Natural killer cell (primary cell): ENCODE measurements at regions not wholly inside any gene's neighbourhood (a gene's known extent, or its start where the extent isn't known, plus 50 kb on each side); places are given as distances from the start of the nearest gene placed in this dataset.

Experiments
- ATAC-seq, 3 donors: fragments of 150-1000 bp in 2 of 3; fragments of 200-7000 bp in 1 of 3; cut with Tn5 transposase; 1 replicate in 1 of 3; 2 replicates in 2 of 3; pipeline ENCODE4 v1.10.0; 2021; ENCODE audit warnings: mild to moderate bottlenecking in 2 of 3, moderate library complexity in 2 of 3
- DNase-seq, 2 donors: peaks; one replicate each; pipeline versions ENCODE4 v3.0.0 to v3.0.0-alpha.2; 2013 to 2021; ENCODE audit warnings: mixed read lengths in 1 of 2
- H3K27ac ChIP-seq: one replicate; pipeline ENCODE4 v1.5.1; 2013; ENCODE audit warnings: mild to moderate bottlenecking, low read length
- H3K27me3 ChIP-seq: one replicate; pipeline ENCODE4 v1.6.1; 2013; ENCODE audit warnings: low read length; ENCODE audit not compliant: control insufficient read depth, insufficient read depth
- H3K36me3 ChIP-seq: one replicate; pipeline ENCODE4 v1.6.1; 2013; ENCODE audit warnings: low read length; ENCODE audit not compliant: control insufficient read depth, insufficient read depth
- H3K4me1 ChIP-seq: one replicate; pipeline ENCODE4 v1.6.1; 2013; ENCODE audit warnings: low read length; ENCODE audit not compliant: control insufficient read depth, insufficient read depth
- H3K4me3 ChIP-seq: one replicate; pipeline ENCODE4 v1.5.1; 2013; ENCODE audit warnings: low read length
- H3K9me3 ChIP-seq: one replicate; pipeline ENCODE4 v1.6.1; 2013; ENCODE audit warnings: low read length; ENCODE audit not compliant: control insufficient read depth, insufficient read depth
- H3K27ac Mint-ChIP-seq, 2 donors: one replicate each; pipeline ENCODE4 v1.8.0; 2022; ENCODE audit warnings: mild to moderate bottlenecking in 2 of 2, mixed read lengths in 2 of 2, moderate library complexity in 1 of 2
- H3K27me3 Mint-ChIP-seq, 2 donors: one replicate each; pipeline ENCODE4 v1.8.0; 2022; ENCODE audit warnings: low read depth in 2 of 2, mixed read lengths in 2 of 2
- H3K36me3 Mint-ChIP-seq: one replicate; pipeline ENCODE4 v1.8.0; 2022; ENCODE audit warnings: mixed read lengths
- H3K4me1 Mint-ChIP-seq, 2 donors: one replicate each; pipeline ENCODE4 v1.8.0; 2022; ENCODE audit warnings: mixed read lengths in 2 of 2
- H3K4me3 Mint-ChIP-seq: one replicate; pipeline ENCODE4 v1.8.0; 2022; ENCODE audit warnings: mild to moderate bottlenecking, moderate library complexity, mixed read lengths
- H3K9me3 Mint-ChIP-seq, 2 donors: one replicate each; pipeline ENCODE4 v1.8.0; 2022; ENCODE audit warnings: mixed read lengths in 2 of 2
- CTCF ChIP-seq: fragments of 200-600 bp; IDR thresholded peaks from one replicate; pipeline ENCODE4 v1.8.0; 2022; ENCODE audit warnings: antibody characterized with exemption
- WGBS: methylation state at CpG from one replicate; pipeline ENCODE4 v1.1.7; 2013; ENCODE audit warnings: missing lambda C conversion rate; ENCODE audit not compliant: insufficient coverage; 5-methylcytosine and 5-hydroxymethylcytosine counted together
- intact Hi-C: fragments of 100-400 bp; cut with micrococcal nuclease; formaldehyde crosslinking; loops from one replicate; pipeline ENCODE4 v1.14.2; 2022

GRCh38 chr6:26304797-26305640 lies 60.0 kb upstream of the BTN3A2 start:
- intact Hi-C loops = loop anchor here (2.0 to 5.0 kb wide), 2 partner anchors 20 to 73 kb away; a partner anchor contains a TSS
- peaks cover 31% of the 10 kb centered on the region for H3K4me1 ChIP-seq
- WGBS = 32% methylated on average over 21 of the region's 29 CpGs
- no peaks in the 10 kb centered on the region for H3K9me3 ChIP-seq
- no peaks in the 10 kb centered on the region for H3K27me3 ChIP-seq
- H3K27ac Mint-ChIP-seq = peak overlapping the region; percentile 96 to 100
- peak overlapping the region; percentile 99 for H3K4me3 Mint-ChIP-seq
- DNase-seq (peak; percentile 61 to 80), ATAC-seq (peak; percentile 72 to 85 (median 78))
- peaks cover 9% of the 10 kb centered on the region for H3K36me3 Mint-ChIP-seq
- no peaks in the 10 kb centered on the region for H3K9me3 Mint-ChIP-seq
- peak overlapping the region; percentile 65 for H3K27ac ChIP-seq
- TF ChIP-seq CTCF = no peak
- H3K4me3 ChIP-seq = peak overlapping the region; percentile 43
- no peaks in the 10 kb centered on the region for H3K27me3 Mint-ChIP-seq
- H3K36me3 ChIP-seq = no peaks in the 10 kb centered on the region
- H3K4me1 Mint-ChIP-seq = peaks cover 56 to 62% of the 10 kb centered on the region in 2 donors

GRCh38 chr6:26305641-26305969 lies 59.4 kb upstream of the BTN3A2 start:
- TF ChIP-seq CTCF = no peak
- Mint-ChIP-seq H3K4me3 (peak overlapping the region; percentile 99), H3K36me3 (peaks cover 9% of the 10 kb centered on the region), H3K27ac (peak overlapping the region; percentile 96 to 100), H3K27me3 (no peaks in the 10 kb centered on the region), H3K9me3 (no peaks in the 10 kb centered on the region), H3K4me1 (peaks cover 62 to 67% of the 10 kb centered on the region in 2 donors)
- no peaks in the 10 kb centered on the region for H3K36me3 ChIP-seq
- DNase-seq (no peak), ATAC-seq (no peak)
- H3K27ac ChIP-seq = no peak overlapping the region
- no peaks in the 10 kb centered on the region for H3K27me3 ChIP-seq
- WGBS = 100% methylated on average over 1 of the region's 3 CpGs
- intact Hi-C loops = loop anchor here (2.0 to 5.0 kb wide), 2 partner anchors 21 to 73 kb away; a partner anchor contains a TSS
- H3K4me1 ChIP-seq = peaks cover 31% of the 10 kb centered on the region
- no peaks in the 10 kb centered on the region for H3K9me3 ChIP-seq
- H3K4me3 ChIP-seq = no peak overlapping the region

GRCh38 chr6:26306232-26306631 lies 58.8 kb upstream of the BTN3A2 start:
- 88% methylated on average over 2 of the region's 3 CpGs for WGBS
- no peaks in the 10 kb centered on the region for H3K36me3 ChIP-seq
- no peak for TF ChIP-seq CTCF
- Mint-ChIP-seq H3K4me3 (no peak overlapping the region), H3K27ac (no peak overlapping the region), H3K4me1 (peaks cover 69 to 74% of the 10 kb centered on the region in 2 donors), H3K9me3 (no peaks in the 10 kb centered on the region), H3K36me3 (peaks cover 9% of the 10 kb centered on the region), H3K27me3 (peaks cover 0 to 2% of the 10 kb centered on the region in 2 donors)
- intact Hi-C loops = loop anchor here (5.0 kb wide), 1 partner anchor 74 kb away; a partner anchor contains a TSS
- no peak overlapping the region for H3K27ac ChIP-seq
- no peaks in the 10 kb centered on the region for H3K9me3 ChIP-seq
- H3K27me3 ChIP-seq = no peaks in the 10 kb centered on the region
- DNase-seq (no peak), ATAC-seq (no peak)
- H3K4me1 ChIP-seq = peaks cover 31% of the 10 kb centered on the region
- no peak overlapping the region for H3K4me3 ChIP-seq
